ENCODE measurements at regions not wholly inside any gene's neighbourhood (a gene's known extent, or its start where the extent isn't known, plus 50 kb on each side); places are given as distances from the start of the nearest gene placed in this dataset.

GRCh38 chr20:12068121-12068520 is 150.4 kb downstream of the BTBD3 start:
- no peak for TF ChIP-seq CTCF (conservative IDR thresholded peaks at IDR 0.05 in 1 of 2, IDR thresholded peaks at IDR 0.05 in 1 of 2; ENCODE audit: low read depth in 1 of 2, low read length in 2 of 2)
- TF ChIP-seq EZH2 (IDR thresholded peaks at IDR 0.05; ENCODE audit: low read length, missing control alignments) = no peak
